Thyroid gland (tissue), 4 donors: ENCODE measurements at regions not wholly inside any gene's neighbourhood (a gene's known extent, or its start where the extent isn't known, plus 50 kb on each side); places are given as distances from the start of the nearest gene placed in this dataset.

Source experiments
- CTCF ChIP-seq, 6 experiments: fragments of 200-600 bp in 3 of 6; fragments of 450-650 bp in 3 of 6; sonication (generic) in 3 of 6; IDR thresholded peaks; one replicate each; pipeline ENCODE4 v1.5.1; 2016 to 2019; ENCODE audit warnings: antibody characterized with exemption in 6 of 6, mild to moderate bottlenecking in 2 of 6, inconsistent platforms in 1 of 6, moderate library complexity in 1 of 6
- POLR2A ChIP-seq, 2 donors: fragments of 450-650 bp; IDR thresholded peaks; one replicate each; pipeline ENCODE4 v1.6.1; 2017; ENCODE audit warnings: antibody characterized with exemption in 2 of 2, mild to moderate bottlenecking in 2 of 2, moderate library complexity in 1 of 2

GRCh38 chr6:150516199-150516598 is 83.5 kb upstream of the PLEKHG1 start:
- TF ChIP-seq POLR2A (IDR thresholded peaks at IDR 0.05) (no peak), CTCF (IDR thresholded peaks at IDR 0.05) (no peak)
